Left ventricle myocardium inferior (tissue), 1 donor: ENCODE measurements at regions not wholly inside any gene's neighbourhood (a gene's known extent, or its start where the extent isn't known, plus 50 kb on each side); places are given as distances from the start of the nearest gene placed in this dataset.

Source experiments
- DNase-seq: peaks from one replicate; pipeline ENCODE4 v3.0.0-alpha.2; 2020
- H3K27ac ChIP-seq: fragments of 200-600 bp; replicated peaks from 2 replicates; pipeline ENCODE4 v1.8.0; 2021
- H3K27me3 ChIP-seq: fragments of 200-600 bp; 2 replicates; pipeline ENCODE4 v1.8.0; 2021; ENCODE audit warnings: low read depth
- H3K36me3 ChIP-seq: fragments of 200-600 bp; 2 replicates; pipeline ENCODE4 v1.8.0; 2021
- H3K4me1 ChIP-seq: fragments of 200-600 bp; 2 replicates; pipeline ENCODE4 v1.8.0; 2021
- H3K4me3 ChIP-seq: fragments of 200-600 bp; 2 replicates; pipeline ENCODE4 v1.8.0; 2021; ENCODE audit warnings: mild to moderate bottlenecking, moderate library complexity
- H3K9me3 ChIP-seq: fragments of 200-600 bp; replicated peaks from 2 replicates; pipeline ENCODE4 v1.8.0; 2021
- CTCF ChIP-seq: fragments of 200-600 bp; IDR thresholded peaks from 2 replicates; pipeline ENCODE4 v1.8.0; 2021; ENCODE audit warnings: antibody characterized with exemption, mild to moderate bottlenecking, borderline replicate concordance
- intact Hi-C: fragments of 100-400 bp; cut with micrococcal nuclease; formaldehyde crosslinking; loops from one replicate; pipeline ENCODE4 v1.11.0; 2022
- donor health status: DM: no; HTN: yes; CAD: no; lungs with severe emphysema.

GRCh38 chr15:35827911-35828310 lies 281.9 kb upstream of the DPH6 start:
- no peak overlapping the region for H3K27ac ChIP-seq
- no peak for TF ChIP-seq CTCF
- H3K4me3 ChIP-seq: no peak overlapping the region
- H3K27me3 ChIP-seq: no peaks in the 10 kb centered on the region
- DNase-seq: no peak
- H3K9me3 ChIP-seq: no peaks in the 10 kb centered on the region
- H3K36me3 ChIP-seq: no peaks in the 10 kb centered on the region
- H3K4me1 ChIP-seq: peaks cover 17% of the 10 kb centered on the region
- intact Hi-C loops: no loop called here

- H3K27ac ChIP-seq: no peak overlapping the region
- intact Hi-C loops: no loop called here
- no peaks in the 10 kb centered on the region for H3K36me3 ChIP-seq
- no peak overlapping the region for H3K4me3 ChIP-seq
- H3K27me3 ChIP-seq: no peaks in the 10 kb centered on the region
- no peaks in the 10 kb centered on the region for H3K9me3 ChIP-seq
- TF ChIP-seq CTCF: no peak
- no peak for DNase-seq
- peaks cover 16% of the 10 kb centered on the region for H3K4me1 ChIP-seq
These were observed 287.6 kb upstream of the DPH6 start for GRCh38 chr15:35833581-35833980.

GRCh38 chr15:35834216-35834830 lies 288.4 kb upstream of the DPH6 start:
- no peak overlapping the region for H3K4me3 ChIP-seq
- TF ChIP-seq CTCF: no peak
- intact Hi-C loops: no loop called here
- no peaks in the 10 kb centered on the region for H3K27me3 ChIP-seq
- no peaks in the 10 kb centered on the region for H3K36me3 ChIP-seq
- no peak overlapping the region for H3K27ac ChIP-seq
- H3K4me1 ChIP-seq: peaks cover 16% of the 10 kb centered on the region
- DNase-seq: no peak
- no peaks in the 10 kb centered on the region for H3K9me3 ChIP-seq

- H3K9me3 ChIP-seq: no peaks in the 10 kb centered on the region
- no peaks in the 10 kb centered on the region for H3K27me3 ChIP-seq
- intact Hi-C loops: no loop called here
- H3K36me3 ChIP-seq: no peaks in the 10 kb centered on the region
- no peak overlapping the region for H3K4me3 ChIP-seq
- no peak for DNase-seq
- TF ChIP-seq CTCF: no peak
- H3K27ac ChIP-seq: no peak overlapping the region
- H3K4me1 ChIP-seq: peaks cover 16% of the 10 kb centered on the region
These were observed 288.9 kb upstream of the DPH6 start for GRCh38 chr15:35834866-35835265.

- H3K27me3 ChIP-seq: no peaks in the 10 kb centered on the region
- DNase-seq: no peak
- no peak overlapping the region for H3K4me3 ChIP-seq
- H3K9me3 ChIP-seq: no peaks in the 10 kb centered on the region
- no peaks in the 10 kb centered on the region for H3K36me3 ChIP-seq
- H3K4me1 ChIP-seq: peaks cover 16% of the 10 kb centered on the region
- intact Hi-C loops: no loop called here
- no peak overlapping the region for H3K27ac ChIP-seq
- no peak for TF ChIP-seq CTCF
These were observed 292.6 kb upstream of the DPH6 start for GRCh38 chr15:35838424-35839111.
